ENCODE measurements at regions not wholly inside any gene's neighbourhood (a gene's known extent, or its start where the extent isn't known, plus 50 kb on each side); places are given as distances from the start of the nearest gene placed in this dataset.
A peak's percentile ranks its signal among the peaks of the same experiment; 100 is the strongest.
"Not testable (repeated sequence)": the region's sequence is repeated elsewhere in the genome, so short reads cannot be mapped to it uniquely, and the experiment has no call there.

DNA sequence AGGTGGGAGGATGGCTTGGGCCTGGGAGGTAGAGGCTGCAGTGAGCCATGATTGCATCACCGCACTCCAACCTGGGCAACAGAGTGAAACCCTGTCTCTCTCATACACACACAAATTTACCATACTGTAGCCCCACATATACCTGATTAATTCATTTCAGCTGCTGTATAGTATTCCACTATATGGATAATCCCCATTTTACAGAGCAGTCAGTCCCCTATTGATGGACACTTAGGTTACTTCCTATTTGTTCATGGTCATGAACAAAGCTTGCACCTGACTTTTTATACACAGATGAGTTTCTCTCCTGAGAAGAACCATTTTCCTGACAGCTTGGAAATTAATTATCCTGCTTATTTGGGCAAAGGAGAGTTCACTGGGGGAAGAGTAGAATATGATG lies 59.2 kb downstream of the EMX2 start:
- DNase-seq (ENCODE audit: low spot score) (no peak), ATAC-seq (no peak)
- intact Hi-C loops (cut with DNase I) = no loop called here

- DNase-seq (ENCODE audit: low spot score) (no peak), ATAC-seq (no peak)
Measured at GRCh38 chr10:117603081-117603480, 60.5 kb downstream of the EMX2 start.

DNA sequence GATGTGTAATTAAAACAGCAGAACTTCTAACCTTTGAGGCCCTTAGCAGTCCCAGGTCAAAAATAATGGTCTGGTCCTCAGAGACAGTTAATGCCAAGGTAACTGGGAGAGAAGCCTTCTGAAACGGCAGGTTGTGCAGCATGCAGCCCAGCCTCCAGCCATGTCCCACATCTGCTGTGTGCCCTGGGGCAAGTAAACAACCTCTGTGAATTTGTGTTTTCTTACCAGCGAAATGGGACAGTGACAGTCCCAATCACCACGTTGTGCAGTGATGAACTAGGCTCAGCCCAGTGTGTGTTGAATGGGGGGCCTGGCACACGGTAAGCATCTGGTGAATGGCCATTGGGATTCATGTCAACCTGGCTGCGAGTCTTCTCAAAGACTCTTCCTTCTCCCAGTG lies 61.2 kb downstream of the EMX2 start:
- no peak for DNase-seq (ENCODE audit: low spot score)
- ATAC-seq = no peak
- intact Hi-C loops (cut with DNase I) = no loop called here

More at GRCh38 chr10:117603081-117603480, 60.5 kb downstream of the EMX2 start:
- intact Hi-C loops (cut with DNase I) = no loop called here

- DNase-seq (ENCODE audit: low spot score) (no peak), ATAC-seq (peak; percentile 86)
- intact Hi-C loops (cut with DNase I) = no loop called here
Measured at GRCh38 chr10:117609095-117609795, 66.7 kb downstream of the EMX2 start.

GRCh38 chr10:117609796-117610170 lies 67.2 kb downstream of the EMX2 start:
- intact Hi-C loops (cut with DNase I) = no loop called here
- ATAC-seq (peak; percentile 8), DNase-seq (ENCODE audit: low spot score) (peak; percentile 13)

DNA sequence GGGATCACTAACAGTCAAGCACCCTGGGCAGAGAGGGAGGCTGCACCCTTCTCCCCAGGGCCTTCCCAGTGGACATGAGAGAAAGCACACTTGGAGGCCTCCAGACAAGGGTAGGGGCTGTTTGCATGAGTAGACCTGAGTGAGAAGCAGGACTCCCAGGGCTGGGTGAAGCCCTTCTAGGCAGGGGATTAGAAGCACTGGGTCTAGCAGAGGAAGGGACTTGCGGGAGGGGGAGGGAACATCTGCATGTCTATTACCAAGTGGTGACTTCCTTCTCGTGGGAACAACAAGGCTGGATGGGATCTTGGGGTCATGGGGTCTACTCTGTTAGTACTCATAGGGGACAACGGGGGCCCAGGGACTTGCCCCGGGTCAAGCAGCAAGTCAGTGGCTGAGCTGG lies 67.8 kb downstream of the EMX2 start:
- intact Hi-C loops (cut with DNase I) = no loop called here
- DNase-seq (ENCODE audit: low spot score) = peak; percentile 28
- peak; percentile 12 for ATAC-seq

- intact Hi-C loops (cut with DNase I) = no loop called here
- ATAC-seq (no peak), DNase-seq (ENCODE audit: low spot score) (no peak)
Measured at GRCh38 chr10:117612113-117612512, 69.6 kb downstream of the EMX2 start.

GRCh38 chr10:117615649-117616048 lies 73.1 kb downstream of the EMX2 start:
- no peak for ATAC-seq
- intact Hi-C loops (cut with DNase I) = no loop called here

DNA sequence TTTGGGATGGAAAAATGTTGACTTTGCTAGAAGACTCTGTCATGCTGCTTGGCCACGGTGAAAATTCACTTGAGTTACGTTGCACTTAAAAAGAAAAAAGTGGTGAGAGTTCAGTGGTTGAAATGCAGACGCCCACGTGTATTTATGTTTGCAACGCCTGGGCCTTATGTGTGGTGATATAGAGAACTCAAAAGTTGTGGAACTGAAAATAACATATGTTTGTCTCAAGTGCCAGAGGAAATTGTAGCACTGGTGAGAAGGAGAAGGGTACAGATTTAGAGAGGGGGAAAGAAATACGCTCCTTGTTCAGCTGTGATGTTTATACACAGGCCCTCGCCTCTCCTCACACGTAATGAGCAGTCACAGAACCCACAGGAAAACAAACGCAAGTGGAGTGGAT lies 73.6 kb downstream of the EMX2 start:
- intact Hi-C loops (cut with DNase I) = no loop called here
- DNase-seq (ENCODE audit: low spot score) = no peak
- no peak for ATAC-seq

More at GRCh38 chr10:117615649-117616048, 73.1 kb downstream of the EMX2 start:
- no peak for DNase-seq (ENCODE audit: low spot score)

GRCh38 chr10:117617086-117617485 lies 74.5 kb downstream of the EMX2 start:
- intact Hi-C loops (cut with DNase I) = no loop called here
- ATAC-seq (no peak), DNase-seq (ENCODE audit: low spot score) (no peak)

DNA sequence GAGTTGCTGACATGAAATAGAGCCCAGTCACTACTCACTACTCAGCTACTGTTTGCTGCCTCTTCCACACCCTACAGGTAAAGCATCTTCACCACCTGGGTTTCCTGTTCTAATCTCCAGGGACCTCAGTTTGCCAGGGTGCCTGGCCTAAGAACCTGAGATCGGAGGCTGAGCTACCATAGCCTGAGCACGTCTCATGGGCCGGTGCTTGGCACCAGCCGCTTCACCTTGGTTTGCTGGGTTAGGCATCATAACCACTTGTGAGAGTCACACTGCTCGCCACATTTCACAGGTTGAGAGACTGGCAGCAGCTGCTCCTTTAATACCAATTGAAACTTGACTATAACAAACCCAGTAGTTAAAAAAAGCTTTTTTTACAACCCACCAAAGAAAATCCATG lies 75.1 kb downstream of the EMX2 start:
- no peak for DNase-seq (ENCODE audit: low spot score)
- intact Hi-C loops (cut with DNase I) = no loop called here
- no peak for ATAC-seq

DNA sequence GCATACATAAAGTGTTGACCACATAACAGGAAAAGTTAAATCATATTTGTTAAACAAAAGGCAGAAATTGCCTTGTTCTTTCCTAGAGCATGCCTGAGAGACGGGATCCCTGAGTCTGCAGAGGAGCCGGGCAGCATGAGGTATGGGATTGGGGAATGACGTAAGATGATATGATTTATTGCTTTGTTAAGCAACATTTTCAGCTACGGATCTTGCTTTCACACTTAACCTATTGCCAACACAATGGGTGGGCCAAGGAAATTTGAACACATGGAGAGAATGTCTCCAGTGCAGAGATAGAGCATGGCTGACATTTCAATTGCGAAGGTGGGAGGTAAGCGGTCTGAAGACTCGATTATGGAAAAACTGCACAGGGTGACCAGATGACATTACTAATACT lies 76.7 kb downstream of the EMX2 start:
- DNase-seq (ENCODE audit: low spot score) (peak; percentile 15), ATAC-seq (peak; percentile 77)
- intact Hi-C loops (cut with DNase I) = no loop called here

DNA sequence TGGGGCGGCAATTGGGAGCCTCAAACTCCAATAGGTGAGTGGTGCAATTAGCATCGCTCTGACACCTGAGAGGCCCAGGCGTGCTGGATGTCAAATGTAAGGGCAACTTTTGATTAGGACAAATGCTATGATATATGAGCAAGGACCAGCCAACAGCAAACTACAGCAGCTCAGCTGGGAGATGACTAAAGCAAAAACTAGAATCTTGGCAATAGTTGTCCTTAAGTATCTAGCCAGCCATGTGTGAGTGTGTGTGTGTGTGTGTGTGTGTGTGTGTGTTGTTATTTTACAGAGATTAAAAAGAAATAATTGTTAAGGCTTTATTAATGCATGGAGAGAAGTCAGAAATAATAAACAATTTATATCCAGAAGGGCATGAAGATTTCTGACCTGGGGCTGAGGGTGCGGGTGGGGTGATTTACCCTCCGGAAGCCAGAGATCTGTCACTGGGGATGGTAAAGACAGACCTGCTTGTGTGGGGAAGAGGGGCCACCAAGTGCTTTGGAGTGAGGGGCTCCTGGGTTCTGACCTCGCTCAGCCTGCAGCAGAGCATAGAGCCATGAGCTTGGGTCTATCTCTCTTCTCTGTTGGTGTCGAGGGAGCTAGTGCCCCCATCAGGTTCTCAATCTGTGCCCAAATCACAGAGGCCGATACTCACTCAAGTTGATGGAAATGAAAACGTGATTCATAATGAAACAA lies 77.3 kb downstream of the EMX2 start:
- intact Hi-C loops (cut with DNase I) = no loop called here
- ATAC-seq = peak; percentile 60
- peak; percentile 30 for DNase-seq (ENCODE audit: low spot score)

- intact Hi-C loops (cut with DNase I) = no loop called here
- no peak for DNase-seq (ENCODE audit: low spot score)
- ATAC-seq = no peak
Measured at GRCh38 chr10:117621196-117621595, 78.7 kb downstream of the EMX2 start.

DNA sequence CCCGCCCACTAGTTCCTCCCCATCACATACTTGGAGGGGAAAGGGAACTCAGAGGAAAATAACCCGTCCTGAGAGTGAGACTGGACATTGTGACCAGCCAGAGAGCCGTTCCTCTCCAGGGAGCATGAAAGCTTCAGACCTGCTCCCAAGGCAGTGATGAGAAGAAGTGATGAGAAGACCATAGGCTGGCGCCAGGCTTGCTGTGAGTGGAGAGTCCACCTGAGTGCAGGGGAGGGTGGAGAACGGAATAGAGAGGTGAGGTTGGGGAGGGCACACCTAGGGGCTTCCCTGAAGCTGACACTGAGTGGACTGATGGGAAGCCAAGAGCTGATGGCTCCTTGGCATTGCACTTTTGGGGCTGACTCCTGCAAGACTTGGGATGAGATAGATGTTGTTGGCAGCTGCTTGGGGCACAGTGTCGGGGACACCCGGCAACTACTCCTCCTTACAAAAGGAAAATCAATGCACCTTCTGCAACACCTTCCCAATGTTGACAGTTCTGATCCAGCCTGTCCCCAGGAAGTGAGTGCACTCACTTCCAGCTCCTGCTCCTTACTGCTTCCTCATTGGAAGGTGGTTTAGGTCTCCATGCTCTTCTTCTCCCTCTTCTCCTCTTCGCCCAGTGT lies 79.4 kb downstream of the EMX2 start:
- ATAC-seq (no peak), DNase-seq (ENCODE audit: low spot score) (peak; percentile 9)
- intact Hi-C loops (cut with DNase I) = no loop called here

GRCh38 chr10:117622471-117623184 lies 80.1 kb downstream of the EMX2 start:
- DNase-seq (ENCODE audit: low spot score) (peak; percentile 5), ATAC-seq (no peak)
- intact Hi-C loops (cut with DNase I) = no loop called here

GRCh38 chr10:117626228-117626627 lies 83.7 kb downstream of the EMX2 start:
- intact Hi-C loops (cut with DNase I) = no loop called here
- no peak for DNase-seq (ENCODE audit: low spot score)
- ATAC-seq = no peak

DNA sequence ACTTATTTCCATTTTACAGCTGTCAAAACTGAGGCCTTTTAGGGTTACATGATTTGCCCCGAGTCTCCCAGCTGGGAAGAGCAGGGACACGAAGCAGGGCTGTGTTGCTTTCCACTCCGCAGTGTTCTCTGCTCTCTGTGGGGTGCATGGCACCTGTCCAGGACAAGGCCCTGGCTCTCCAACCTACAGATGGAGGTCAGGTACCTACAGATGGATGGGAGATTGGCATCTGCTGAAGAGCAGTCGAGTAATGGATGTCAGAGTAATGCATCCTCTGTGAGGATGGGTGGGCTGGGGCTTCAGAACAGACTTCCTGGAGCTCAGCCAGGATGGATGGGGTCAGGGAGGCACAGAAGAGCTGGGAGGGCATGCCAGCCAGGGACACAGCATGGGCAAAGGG lies 85.0 kb downstream of the EMX2 start:
- intact Hi-C loops (cut with DNase I) = no loop called here
- ATAC-seq = no peak
- DNase-seq (ENCODE audit: low spot score) = no peak

DNA sequence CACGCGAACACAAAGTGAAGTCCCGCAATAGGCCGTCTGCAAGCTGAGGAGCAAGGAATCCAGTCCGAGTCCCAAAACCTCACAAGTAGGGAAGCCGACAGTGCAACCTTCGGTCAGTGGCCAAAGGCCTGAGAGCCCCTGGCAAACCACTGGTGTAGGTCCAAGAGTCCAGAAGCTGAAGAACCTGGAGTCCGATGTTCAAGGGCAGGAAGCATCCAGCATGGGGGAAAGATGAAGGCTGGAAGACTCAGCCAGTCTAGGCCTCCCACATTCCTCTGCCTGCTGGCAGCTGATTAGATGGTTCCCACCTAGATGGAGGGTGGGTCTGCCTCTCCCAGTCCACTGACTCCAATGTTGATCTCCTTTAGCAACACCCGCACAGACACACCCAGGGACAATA lies 87.2 kb downstream of the EMX2 start:
- intact Hi-C loops (cut with DNase I); ATAC-seq; DNase-seq (ENCODE audit: low spot score): not testable (repeated sequence)
